Breast epithelium (tissue), 4 donors: ENCODE measurements at regions not wholly inside any gene's neighbourhood (a gene's known extent, or its start where the extent isn't known, plus 50 kb on each side); places are given as distances from the start of the nearest gene placed in this dataset.

Source experiments
- DNase-seq, 2 donors: peaks; one replicate each; pipeline ENCODE4 v3.0.0-alpha.2; 2019; ENCODE audit warnings: low spot score in 2 of 2
- H3K27ac ChIP-seq, 2 donors: fragments of 200-600 bp; sonication (generic) in 1 of 2; one replicate each; pipeline ENCODE4 v1.5.1; 2016 to 2019; ENCODE audit warnings: mild to moderate bottlenecking in 1 of 2
- H3K27me3 ChIP-seq, 2 donors: fragments of 200-600 bp; sonication (generic) in 1 of 2; one replicate each; pipeline versions ENCODE4 v1.5.1 to v1.6.0; 2017 to 2019; ENCODE audit warnings: control low read depth in 1 of 2, mild to moderate bottlenecking in 1 of 2
- H3K36me3 ChIP-seq: fragments of 200-600 bp; one replicate; pipeline ENCODE4 v1.5.1; 2019
- H3K4me1 ChIP-seq, 2 donors: fragments of 200-600 bp; sonication (generic); one replicate each; pipeline ENCODE4 v1.5.1; 2016 to 2019; ENCODE audit warnings: control low read depth in 1 of 2
- H3K4me3 ChIP-seq, 3 donors: fragments of 200-600 bp; sonication (generic); 1 replicate in 2 of 3; 2 replicates in 1 of 3; pipeline ENCODE4 v1.5.1; 2016 to 2019; ENCODE audit warnings: mild to moderate bottlenecking in 3 of 3, moderate library complexity in 2 of 3
- H3K9me3 ChIP-seq, 2 donors: fragments of 200-600 bp; sonication (generic) in 1 of 2; one replicate each; pipeline ENCODE4 v1.5.1; 2016 to 2019; ENCODE audit warnings: control low read depth in 1 of 2
- CTCF ChIP-seq, 3 donors: fragments of 450-650 bp; IDR thresholded peaks; one replicate each; pipeline ENCODE4 v1.5.1; 2016 to 2017; ENCODE audit warnings: antibody characterized with exemption in 3 of 3, mild to moderate bottlenecking in 3 of 3, moderate library complexity in 3 of 3
- POLR2A ChIP-seq: fragments of 450-650 bp; IDR thresholded peaks from one replicate; pipeline ENCODE4 v1.6.1; 2016; ENCODE audit warnings: antibody characterized with exemption, mild to moderate bottlenecking, moderate library complexity
- POLR2AphosphoS5 ChIP-seq, 3 donors: sonication (generic); formaldehyde crosslinking; IDR thresholded peaks; one replicate each; pipeline ENCODE4 v1.6.1; 2017; ENCODE audit warnings: antibody characterized with exemption in 3 of 3
- intact Hi-C: fragments of 100-400 bp; cut with DNase I; formaldehyde crosslinking; loops from one replicate; pipeline ENCODE4 v1.15.1; 2023; ENCODE audit warnings: low total_unique reads

- Histone ChIP-seq H3K27me3 (no peaks in the 10 kb centered on the region), H3K4me1 (no peaks in the 10 kb centered on the region), H3K4me3 (no peak overlapping the region), H3K27ac (no peak overlapping the region), H3K36me3 (no peaks in the 10 kb centered on the region), H3K9me3 (no peaks in the 10 kb centered on the region)
- TF ChIP-seq CTCF (IDR thresholded peaks at IDR 0.05) (no peak), POLR2A (no peak), POLR2AphosphoS5 (IDR thresholded peaks at IDR 0.05) (no peak)
- DNase-seq = no peak
- intact Hi-C loops = no loop called here
These were observed 59.9 kb downstream of the GPR65 start for GRCh38 chr14:88064841-88065240.

- intact Hi-C loops = no loop called here
- no peaks in the 10 kb centered on the region for H3K27me3 ChIP-seq
- no peaks in the 10 kb centered on the region for H3K4me1 ChIP-seq
- TF ChIP-seq POLR2A = no peak
- no peak for DNase-seq
- H3K4me3 ChIP-seq = no peak overlapping the region
- no peaks in the 10 kb centered on the region for H3K9me3 ChIP-seq
- H3K27ac ChIP-seq = no peak overlapping the region
- H3K36me3 ChIP-seq = no peaks in the 10 kb centered on the region
These were observed 64.7 kb downstream of the GPR65 start for GRCh38 chr14:88069677-88070076.

- intact Hi-C loops = no loop called here
- DNase-seq = no peak
These were observed 70.5 kb downstream of the GPR65 start for GRCh38 chr14:88075269-88075981.

GRCh38 chr14:88078525-88078924 lies 73.6 kb downstream of the GPR65 start:
- H3K4me3 ChIP-seq = no peak overlapping the region
- H3K4me1 ChIP-seq = no peaks in the 10 kb centered on the region
- TF ChIP-seq POLR2AphosphoS5 (IDR thresholded peaks at IDR 0.05) (no peak), POLR2A (no peak), CTCF (IDR thresholded peaks at IDR 0.05) (no peak)
- H3K36me3 ChIP-seq = no peaks in the 10 kb centered on the region
- intact Hi-C loops = no loop called here
- no peaks in the 10 kb centered on the region for H3K27me3 ChIP-seq
- DNase-seq = no peak
- no peaks in the 10 kb centered on the region for H3K9me3 ChIP-seq
- no peak overlapping the region for H3K27ac ChIP-seq

More at GRCh38 chr14:88075269-88075981, 70.5 kb downstream of the GPR65 start:
- Histone ChIP-seq H3K4me1 (no peaks in the 10 kb centered on the region), H3K27me3 (no peaks in the 10 kb centered on the region), H3K36me3 (no peaks in the 10 kb centered on the region), H3K27ac (no peak overlapping the region), H3K4me3 (no peak overlapping the region), H3K9me3 (no peaks in the 10 kb centered on the region)
- no peak for TF ChIP-seq POLR2A
- TF ChIP-seq POLR2AphosphoS5 (IDR thresholded peaks at IDR 0.05) = no peak
- no peak for TF ChIP-seq CTCF (IDR thresholded peaks at IDR 0.05)

GRCh38 chr14:88079624-88080023 lies 74.7 kb downstream of the GPR65 start:
- Histone ChIP-seq H3K36me3 (no peaks in the 10 kb centered on the region), H3K4me3 (no peak overlapping the region), H3K4me1 (no peaks in the 10 kb centered on the region), H3K27ac (no peak overlapping the region), H3K27me3 (no peaks in the 10 kb centered on the region), H3K9me3 (no peaks in the 10 kb centered on the region)
- intact Hi-C loops = no loop called here
- no peak for DNase-seq
- TF ChIP-seq POLR2A (no peak), POLR2AphosphoS5 (IDR thresholded peaks at IDR 0.05) (no peak), CTCF (IDR thresholded peaks at IDR 0.05) (no peak)
